Skeletal muscle satellite cell (primary cell): ENCODE measurements at regions not wholly inside any gene's neighbourhood (a gene's known extent, or its start where the extent isn't known, plus 50 kb on each side); places are given as distances from the start of the nearest gene placed in this dataset.

Experiments used
- H3K27me3 ChIP-seq: 2 replicates; pipeline ENCODE4 v1.7.0; 2013; ENCODE audit warnings: low read length; ENCODE audit not compliant: control insufficient read depth, insufficient read depth
- H3K36me3 ChIP-seq: 2 replicates; pipeline ENCODE4 v1.7.0; 2013; ENCODE audit warnings: mild to moderate bottlenecking, control low read depth, low read length; ENCODE audit not compliant: insufficient read depth
- H3K4me1 ChIP-seq: 2 replicates; pipeline ENCODE4 v1.7.0; 2013; ENCODE audit warnings: low read length; ENCODE audit not compliant: control insufficient read depth, insufficient read depth
- H3K4me2 ChIP-seq: 2 replicates; pipeline ENCODE4 v1.7.0; 2013; ENCODE audit warnings: mild to moderate bottlenecking, low read length
- H3K4me3 ChIP-seq: 2 replicates; pipeline ENCODE4 v1.7.0; 2013; ENCODE audit warnings: low read length
- H3K9ac ChIP-seq: 2 replicates; pipeline ENCODE4 v1.7.0; 2013; ENCODE audit warnings: mild to moderate bottlenecking, low read depth, low read length, moderate library complexity
- H3K9me3 ChIP-seq: replicated peaks from 2 replicates; pipeline ENCODE4 v1.7.0; 2013; ENCODE audit warnings: mild to moderate bottlenecking, control low read depth, low read length

GRCh38 chr2:215751200-215751910 lies 262.0 kb downstream of the MREG start:
- peaks cover 54% of the 10 kb centered on the region for H3K4me1 ChIP-seq
- no peak overlapping the region for H3K9ac ChIP-seq
- no peaks in the 10 kb centered on the region for H3K9me3 ChIP-seq
- H3K4me2 ChIP-seq: no peak overlapping the region
- H3K4me3 ChIP-seq: no peak overlapping the region
- H3K27me3 ChIP-seq: no peaks in the 10 kb centered on the region
- H3K36me3 ChIP-seq: no peaks in the 10 kb centered on the region

GRCh38 chr2:215750763-215751162 lies 262.6 kb downstream of the MREG start:
- no peak overlapping the region for H3K4me2 ChIP-seq
- no peaks in the 10 kb centered on the region for H3K9me3 ChIP-seq
- no peaks in the 10 kb centered on the region for H3K36me3 ChIP-seq
- H3K4me1 ChIP-seq: peaks cover 48% of the 10 kb centered on the region
- no peak overlapping the region for H3K9ac ChIP-seq
- no peaks in the 10 kb centered on the region for H3K27me3 ChIP-seq
- no peak overlapping the region for H3K4me3 ChIP-seq

GRCh38 chr2:215749092-215749957 lies 264.0 kb downstream of the MREG start:
- Histone ChIP-seq H3K4me2 (no peak overlapping the region), H3K4me3 (no peak overlapping the region), H3K9me3 (no peaks in the 10 kb centered on the region), H3K4me1 (peaks cover 43% of the 10 kb centered on the region), H3K36me3 (no peaks in the 10 kb centered on the region), H3K9ac (peak overlapping the region; percentile 18), H3K27me3 (no peaks in the 10 kb centered on the region)

- Histone ChIP-seq H3K4me2 (no peak overlapping the region), H3K4me1 (peaks cover 43% of the 10 kb centered on the region), H3K9ac (no peak overlapping the region), H3K9me3 (no peaks in the 10 kb centered on the region), H3K4me3 (no peak overlapping the region), H3K27me3 (no peaks in the 10 kb centered on the region), H3K36me3 (no peaks in the 10 kb centered on the region)
Measured at GRCh38 chr2:215748446-215748845, 264.9 kb downstream of the MREG start.

- H3K4me2 ChIP-seq: no peak overlapping the region
- H3K4me3 ChIP-seq: no peak overlapping the region
- H3K27me3 ChIP-seq: no peaks in the 10 kb centered on the region
- peaks cover 43% of the 10 kb centered on the region for H3K4me1 ChIP-seq
- H3K9ac ChIP-seq: no peak overlapping the region
- H3K9me3 ChIP-seq: no peaks in the 10 kb centered on the region
- no peaks in the 10 kb centered on the region for H3K36me3 ChIP-seq
Measured at GRCh38 chr2:215746887-215747615, 266.3 kb downstream of the MREG start.

- Histone ChIP-seq H3K36me3 (no peaks in the 10 kb centered on the region), H3K4me3 (no peak overlapping the region), H3K27me3 (no peaks in the 10 kb centered on the region), H3K9ac (no peak overlapping the region), H3K4me1 (peaks cover 36% of the 10 kb centered on the region), H3K4me2 (no peak overlapping the region), H3K9me3 (no peaks in the 10 kb centered on the region)
Measured at GRCh38 chr2:215746226-215746886, 267.0 kb downstream of the MREG start.

GRCh38 chr2:215745331-215745730 lies 268.0 kb downstream of the MREG start:
- no peaks in the 10 kb centered on the region for H3K36me3 ChIP-seq
- H3K4me1 ChIP-seq: peaks cover 26% of the 10 kb centered on the region
- H3K9me3 ChIP-seq: no peaks in the 10 kb centered on the region
- H3K4me3 ChIP-seq: no peak overlapping the region
- no peaks in the 10 kb centered on the region for H3K27me3 ChIP-seq
- H3K4me2 ChIP-seq: no peak overlapping the region
- H3K9ac ChIP-seq: no peak overlapping the region

GRCh38 chr2:215744514-215744913 lies 268.8 kb downstream of the MREG start:
- H3K4me3 ChIP-seq: no peak overlapping the region
- H3K4me2 ChIP-seq: no peak overlapping the region
- H3K27me3 ChIP-seq: no peaks in the 10 kb centered on the region
- no peaks in the 10 kb centered on the region for H3K36me3 ChIP-seq
- H3K9me3 ChIP-seq: no peaks in the 10 kb centered on the region
- H3K4me1 ChIP-seq: peaks cover 18% of the 10 kb centered on the region
- H3K9ac ChIP-seq: no peak overlapping the region

- Histone ChIP-seq H3K4me2 (no peak overlapping the region), H3K4me1 (peaks cover 9% of the 10 kb centered on the region), H3K9ac (no peak overlapping the region)
Measured at GRCh38 chr2:215743066-215743465, 270.3 kb downstream of the MREG start.

GRCh38 chr2:215742021-215742420 lies 271.3 kb downstream of the MREG start:
- Histone ChIP-seq H3K4me2 (no peak overlapping the region), H3K4me3 (no peak overlapping the region), H3K36me3 (no peaks in the 10 kb centered on the region), H3K9me3 (no peaks in the 10 kb centered on the region), H3K9ac (no peak overlapping the region), H3K27me3 (no peaks in the 10 kb centered on the region), H3K4me1 (peaks cover 9% of the 10 kb centered on the region)

More at GRCh38 chr2:215743066-215743465, 270.3 kb downstream of the MREG start:
- Histone ChIP-seq H3K4me3 (no peak overlapping the region), H3K9me3 (no peaks in the 10 kb centered on the region), H3K27me3 (no peaks in the 10 kb centered on the region), H3K36me3 (no peaks in the 10 kb centered on the region)

GRCh38 chr2:215740071-215740470 lies 273.3 kb downstream of the MREG start:
- no peak overlapping the region for H3K4me2 ChIP-seq
- no peaks in the 10 kb centered on the region for H3K27me3 ChIP-seq
- H3K36me3 ChIP-seq: no peaks in the 10 kb centered on the region
- no peak overlapping the region for H3K9ac ChIP-seq
- H3K4me1 ChIP-seq: peaks cover 12% of the 10 kb centered on the region
- H3K4me3 ChIP-seq: no peak overlapping the region
- no peaks in the 10 kb centered on the region for H3K9me3 ChIP-seq
